HG03066 (cell line): ENCODE measurements at regions not wholly inside any gene's neighbourhood (a gene's known extent, or its start where the extent isn't known, plus 50 kb on each side); places are given as distances from the start of the nearest gene placed in this dataset.
"Not testable (repeated sequence)": the region's sequence is repeated elsewhere in the genome, so short reads cannot be mapped to it uniquely, and the experiment has no call there.

ENCODE experiments used
- ATAC-seq: cut with Tn5 transposase; IDR thresholded peaks from one replicate; pipeline ENCODE4 v1.9.1; 2021; ENCODE audit warnings: low read depth; ENCODE audit not compliant: unreplicated experiment

GRCh38 chr3:95514260-95514659, 1300.1 kb upstream of the EPHA6 start:
- ATAC-seq = no peak

DNA sequence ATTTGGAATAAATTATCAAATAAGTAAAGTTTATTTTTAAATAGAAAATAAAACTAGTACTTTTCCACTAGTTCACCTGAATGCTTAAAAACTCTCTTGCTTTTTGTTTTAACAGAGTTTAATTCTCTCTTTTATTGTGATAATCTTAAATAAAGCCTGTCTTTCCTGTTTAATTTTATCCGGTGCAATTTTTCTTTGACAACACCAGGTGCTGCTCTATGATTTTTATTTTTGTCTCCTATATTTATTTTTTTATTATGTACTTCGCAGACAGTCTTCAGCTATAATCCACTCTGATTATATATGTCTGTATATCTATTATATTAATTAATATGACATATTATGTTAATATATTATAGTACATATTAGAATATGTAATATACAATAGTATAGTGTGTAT, 1293.0 kb upstream of the EPHA6 start:
- no peak for ATAC-seq

DNA sequence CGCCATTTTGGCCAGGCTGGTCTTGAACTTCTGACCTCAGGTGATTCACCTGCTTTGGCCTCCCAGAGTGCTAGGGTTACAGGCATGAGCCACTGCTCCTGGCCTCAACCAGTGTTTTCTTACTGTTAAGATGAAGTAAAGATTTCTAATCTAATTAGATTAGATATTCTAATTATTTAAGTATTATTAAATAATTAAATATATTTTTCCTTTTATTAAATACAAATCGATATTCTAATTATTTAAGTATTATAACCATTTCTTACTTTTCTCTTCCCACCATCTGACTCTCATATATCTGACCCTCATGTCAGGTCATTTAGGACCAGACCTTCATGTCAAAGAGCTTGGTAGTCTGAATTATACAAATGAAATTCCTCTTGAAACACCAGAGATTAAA, 1291.9 kb upstream of the EPHA6 start:
- ATAC-seq = no peak

DNA sequence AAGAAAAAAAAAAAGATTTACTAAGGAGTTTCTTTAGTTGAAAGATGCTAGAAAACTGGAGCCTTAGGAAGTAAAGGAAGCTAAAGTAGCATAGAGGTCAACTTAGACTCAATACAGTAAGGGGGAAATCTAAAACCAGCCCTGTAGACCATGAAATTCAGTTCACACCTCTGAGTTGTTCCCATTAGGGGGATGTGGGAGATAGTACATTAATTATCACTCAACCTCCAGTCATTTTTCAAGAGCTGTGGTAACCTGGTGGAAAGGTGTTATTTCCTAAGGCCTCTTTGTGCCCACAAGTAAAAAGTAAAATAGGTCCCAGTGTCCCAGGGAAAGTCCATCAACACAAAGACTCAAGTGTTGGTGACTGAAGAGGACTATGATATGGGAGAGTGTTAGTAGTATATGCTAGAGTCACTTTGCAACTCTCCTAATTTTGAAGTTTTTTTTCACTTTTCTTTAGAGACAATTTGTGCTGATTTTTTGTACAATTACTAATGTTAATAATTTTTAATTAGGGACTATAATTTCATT, 1274.4 kb upstream of the EPHA6 start:
- ATAC-seq = no peak

- no peak for ATAC-seq
Observed at GRCh38 chr3:95565502-95565901, 1248.9 kb upstream of the EPHA6 start.

DNA sequence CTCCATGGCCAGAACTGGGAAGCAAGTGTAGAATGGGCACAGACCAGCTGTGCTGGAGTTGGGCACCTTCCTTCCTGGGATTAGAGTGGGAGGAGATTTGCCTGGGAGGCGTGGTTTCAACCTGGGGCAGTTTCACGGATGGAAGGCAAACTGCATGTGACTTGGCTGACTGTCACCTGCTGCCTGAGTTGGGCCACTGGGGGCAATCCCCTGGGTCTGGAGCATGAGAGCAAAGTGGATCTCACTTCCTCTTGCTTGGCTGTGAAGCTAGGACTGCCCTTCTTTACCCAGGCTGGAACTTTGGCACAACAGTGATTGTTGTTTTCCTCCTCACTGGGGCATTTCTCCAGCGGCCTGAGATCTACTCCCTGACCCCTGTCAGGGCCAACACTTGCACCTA, 1247.0 kb upstream of the EPHA6 start:
- no peak for ATAC-seq

DNA sequence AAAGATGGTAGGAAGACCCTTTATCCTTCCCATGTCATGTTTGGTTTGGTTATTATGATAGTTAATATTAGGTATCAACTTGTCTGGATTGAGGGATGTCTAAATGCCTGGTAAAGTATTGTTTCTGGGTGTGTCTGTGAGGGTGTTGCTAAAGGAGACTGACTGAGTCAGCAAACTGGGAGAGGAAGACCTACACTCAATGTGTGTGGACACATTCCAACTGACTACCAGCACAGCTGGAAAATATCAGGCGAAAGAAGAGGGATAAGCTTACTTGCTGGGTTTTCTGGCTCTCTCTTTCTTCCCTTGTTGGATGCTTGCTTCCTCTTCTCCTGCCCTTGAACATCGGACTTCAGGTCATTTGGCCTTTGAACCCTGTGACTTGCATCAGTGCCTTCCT, 1227.6 kb upstream of the EPHA6 start:
- ATAC-seq = no peak

DNA sequence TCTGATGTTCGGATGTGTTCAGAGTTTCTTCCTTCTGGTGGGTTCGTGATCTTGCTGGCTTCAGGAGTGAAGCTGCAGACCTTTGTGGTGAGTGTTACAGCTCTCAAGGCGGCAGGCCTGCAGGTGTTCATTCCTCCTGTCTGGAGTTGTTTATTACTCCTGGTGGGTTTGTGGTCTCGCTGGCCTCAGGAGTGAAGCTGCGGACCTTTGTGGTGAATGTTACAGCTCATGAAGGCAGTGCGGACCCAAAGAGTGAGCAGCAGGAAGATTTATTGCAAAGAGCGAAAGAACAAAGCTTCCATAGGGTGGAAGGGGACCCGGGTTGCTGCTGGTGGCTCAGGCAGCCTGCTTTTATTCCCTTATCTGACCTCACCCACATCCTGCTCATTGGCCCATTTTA, 1226.8 kb upstream of the EPHA6 start:
- ATAC-seq = not testable (repeated sequence)

DNA sequence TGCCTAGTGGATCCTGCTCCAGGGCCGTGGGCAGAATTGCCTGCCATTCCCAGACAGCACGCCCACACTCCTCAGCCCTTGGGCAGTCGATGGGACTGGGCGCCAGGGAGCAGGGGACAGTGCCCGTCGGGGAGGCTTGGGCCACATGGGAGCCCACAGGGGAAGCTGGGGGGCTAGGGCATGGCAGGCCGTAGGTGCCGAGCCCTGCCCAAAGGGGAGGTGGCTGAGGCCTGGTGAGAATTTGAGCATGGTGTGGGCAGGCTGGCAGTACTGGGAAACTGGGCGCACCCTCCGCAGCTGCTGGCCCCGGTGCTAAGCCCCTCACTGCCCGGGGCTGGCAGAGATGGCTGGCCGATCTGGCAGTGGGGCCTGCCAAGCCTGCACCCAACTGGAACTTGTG, 1225.9 kb upstream of the EPHA6 start:
- ATAC-seq = no peak

GRCh38 chr3:95595416-95596075, 1218.8 kb upstream of the EPHA6 start:
- ATAC-seq = no peak

GRCh38 chr3:95607926-95608325, 1206.5 kb upstream of the EPHA6 start:
- ATAC-seq = no peak

DNA sequence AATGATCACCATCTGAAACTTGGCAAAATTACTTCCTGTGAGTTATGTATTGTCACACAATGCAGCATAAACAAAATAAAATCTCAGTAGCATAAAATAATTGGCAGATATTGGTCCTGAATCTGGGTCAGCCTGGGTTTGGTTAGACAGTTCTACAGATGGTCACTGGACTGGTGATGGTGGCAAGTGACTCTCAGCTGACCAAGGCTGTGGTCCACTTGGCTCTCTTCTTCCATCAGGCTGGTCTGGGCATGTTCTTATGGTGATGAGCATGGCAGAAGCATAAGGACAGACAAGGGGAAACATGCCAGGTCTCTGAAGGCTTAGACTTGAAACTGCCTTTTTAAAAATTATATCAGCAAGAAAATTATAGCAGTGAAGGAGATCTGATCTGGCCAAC, 1205.0 kb upstream of the EPHA6 start:
- ATAC-seq = no peak

- ATAC-seq = no peak
Observed at GRCh38 chr3:95612611-95613010, 1201.8 kb upstream of the EPHA6 start.

DNA sequence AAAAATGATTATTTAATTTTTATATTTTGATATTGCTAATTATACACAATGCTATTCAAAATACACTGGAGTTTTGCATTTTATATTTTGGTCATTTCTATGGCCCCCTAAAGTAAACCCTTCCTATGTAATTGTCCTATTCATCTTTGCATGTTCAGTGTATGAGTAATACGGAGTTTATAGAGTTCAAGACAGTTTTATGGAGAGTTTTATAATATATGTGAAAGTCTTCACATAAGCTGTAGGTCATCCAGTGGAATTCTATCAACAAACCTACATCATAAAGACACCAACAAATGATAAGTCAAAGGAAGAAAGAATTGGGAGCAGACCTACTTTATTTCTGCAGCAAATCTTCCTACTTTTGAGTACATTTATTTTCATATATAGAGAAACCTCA, 1200.4 kb upstream of the EPHA6 start:
- no peak for ATAC-seq

DNA sequence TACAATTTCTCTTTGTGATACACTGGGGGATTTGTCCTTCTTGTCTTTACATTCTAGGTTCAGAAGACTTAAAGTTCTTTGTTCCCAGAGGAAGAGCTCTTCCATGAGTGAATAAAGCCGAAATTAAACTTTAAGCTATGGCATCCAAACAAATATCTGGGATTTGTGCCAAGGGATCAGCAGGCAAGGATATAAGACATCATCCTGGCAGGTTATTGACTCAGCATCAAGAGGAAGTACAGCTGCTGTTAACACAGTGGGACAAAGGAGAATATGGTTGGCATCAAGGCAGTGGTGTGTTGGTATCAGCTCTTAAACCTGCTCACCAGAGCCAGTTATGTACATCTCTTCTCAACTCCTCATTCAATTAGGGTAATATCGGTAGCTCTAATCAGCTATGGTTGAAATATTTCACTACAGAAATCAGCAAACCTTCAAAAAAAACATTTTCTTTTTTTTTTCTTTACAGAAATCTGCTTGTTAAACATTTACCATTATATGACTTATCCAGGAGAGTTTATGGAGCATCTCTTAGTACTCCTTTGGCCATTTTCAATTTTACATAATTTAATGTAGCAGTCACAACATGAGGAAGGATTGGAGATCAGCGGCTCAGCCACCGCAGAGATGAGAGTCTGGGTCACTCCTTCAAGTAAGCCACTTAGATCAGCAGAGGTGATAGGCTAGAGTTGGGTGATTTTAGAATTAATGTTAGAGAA, 1198.6 kb upstream of the EPHA6 start:
- no peak for ATAC-seq

- ATAC-seq = no peak
Observed at GRCh38 chr3:95626107-95626506, 1188.3 kb upstream of the EPHA6 start.

GRCh38 chr3:95627293-95627692, 1187.1 kb upstream of the EPHA6 start:
- no peak for ATAC-seq

- ATAC-seq = no peak
Observed at GRCh38 chr3:95627697-95628096, 1186.7 kb upstream of the EPHA6 start.

DNA sequence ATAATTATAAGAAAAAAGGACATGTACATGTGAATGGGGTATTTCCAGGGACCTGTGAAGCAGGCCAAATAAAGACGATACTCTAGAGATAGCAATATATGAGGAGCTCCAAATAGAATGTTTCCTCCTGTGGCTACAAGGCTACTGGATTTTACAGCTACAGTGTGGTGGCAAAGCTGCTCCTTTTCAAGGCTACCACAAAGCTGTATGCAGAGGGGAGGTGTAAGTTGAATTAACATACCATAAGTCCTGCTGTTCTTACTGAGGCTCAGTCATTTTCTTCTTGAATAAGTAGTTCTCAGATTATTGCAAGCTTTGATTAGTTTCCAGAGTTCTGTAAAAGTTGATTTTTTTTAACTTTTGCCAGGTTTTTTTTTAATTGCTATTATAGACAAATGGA, 1184.6 kb upstream of the EPHA6 start:
- ATAC-seq = no peak

GRCh38 chr3:95645291-95645690, 1169.1 kb upstream of the EPHA6 start:
- ATAC-seq = no peak

- ATAC-seq = no peak
Observed at GRCh38 chr3:95654570-95655362, 1159.6 kb upstream of the EPHA6 start.
